Upper lobe of left lung (tissue), 6 donors: ENCODE measurements at regions not wholly inside any gene's neighbourhood (a gene's known extent, or its start where the extent isn't known, plus 50 kb on each side); places are given as distances from the start of the nearest gene placed in this dataset.
A peak's percentile ranks its signal among the peaks of the same experiment; 100 is the strongest.

Source experiments
- ATAC-seq, 2 donors: fragments of 200-7000 bp; cut with Tn5 transposase; one replicate each; pipeline ENCODE4 v1.9.1; 2022; ENCODE audit warnings: mild to moderate bottlenecking in 2 of 2, moderate library complexity in 2 of 2; ENCODE audit not compliant: low FRiP score in 2 of 2
- DNase-seq, 2 donors: peaks; one replicate each; pipeline ENCODE4 v3.0.0-alpha.2; 2019 to 2020
- H3K27ac ChIP-seq, 4 donors: fragments of 200-600 bp; sonication (generic); one replicate each; pipeline ENCODE4 v1.5.1; 2016 to 2019
- H3K27me3 ChIP-seq, 4 donors: fragments of 200-600 bp; sonication (generic); one replicate each; pipeline ENCODE4 v1.5.1; 2017 to 2019
- H3K36me3 ChIP-seq, 4 donors: fragments of 200-600 bp; sonication (generic); one replicate each; pipeline ENCODE4 v1.5.1; 2016 to 2019
- H3K4me1 ChIP-seq, 4 donors: fragments of 200-600 bp; sonication (generic); one replicate each; pipeline ENCODE4 v1.5.1; 2018 to 2019
- H3K4me3 ChIP-seq, 4 donors: fragments of 200-600 bp; sonication (generic); one replicate each; pipeline ENCODE4 v1.5.1; 2017 to 2019; ENCODE audit warnings: mild to moderate bottlenecking in 2 of 4, moderate library complexity in 1 of 4
- H3K9me3 ChIP-seq, 4 donors: fragments of 200-600 bp; sonication (generic); one replicate each; pipeline ENCODE4 v1.5.1; 2018 to 2019
- CTCF ChIP-seq, 6 experiments: fragments of 450-650 bp in 4 of 6; fragments of 200-600 bp in 2 of 6; sonication (generic) in 2 of 6; IDR thresholded peaks; one replicate each; pipeline ENCODE4 v1.5.1; 2016 to 2019; ENCODE audit warnings: antibody characterized with exemption in 6 of 6
- EP300 ChIP-seq, 4 donors: sonication (generic); formaldehyde crosslinking; IDR thresholded peaks; one replicate each; pipeline ENCODE4 v1.5.1; 2017; ENCODE audit warnings: antibody characterized with exemption in 4 of 4, control low read depth in 2 of 4
- POLR2A ChIP-seq, 4 donors: fragments of 450-650 bp; IDR thresholded peaks; one replicate each; pipeline ENCODE4 v1.5.1; 2016 to 2017; ENCODE audit warnings: antibody characterized with exemption in 4 of 4, mild to moderate bottlenecking in 2 of 4
- POLR2AphosphoS5 ChIP-seq, 2 donors: sonication (generic); formaldehyde crosslinking; IDR thresholded peaks; one replicate each; pipeline ENCODE4 v1.5.1; 2017; ENCODE audit warnings: antibody characterized with exemption in 2 of 2
- WGBS, 2 donors: methylation state at CpG; one replicate each; pipeline ENCODE4 v1.1.5; 2017 to 2018; 5-methylcytosine and 5-hydroxymethylcytosine counted together
- donor health status: DM: no; HTN: no; CAD: no; lungs with moderate emphysema.
- donor health status: DM: no; HTN: yes; CAD: no; lungs with severe emphysema.

DNA sequence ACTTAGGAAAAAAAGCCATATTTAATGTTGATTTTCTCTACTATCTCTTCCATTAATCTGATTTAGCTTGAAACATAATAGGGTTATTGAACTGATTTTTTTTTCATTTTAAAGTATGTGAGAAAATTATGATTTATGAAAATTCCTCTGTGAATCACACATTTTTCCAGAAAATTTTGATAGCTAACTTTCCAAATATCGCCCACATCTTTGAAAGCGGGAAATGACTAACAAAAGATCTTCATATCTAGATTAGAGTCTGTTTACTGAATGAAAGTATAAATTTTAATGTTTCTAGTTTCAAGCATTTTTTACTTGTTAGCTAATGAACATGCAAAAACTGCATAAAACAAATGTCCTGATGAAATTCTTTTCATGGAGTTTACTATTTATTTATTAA is 97.4 kb downstream of the POSTN start:
- no peak overlapping the region for H3K4me3 ChIP-seq
- ATAC-seq, result no peak
- DNase-seq, result no peak
- no peaks in the 10 kb centered on the region for H3K4me1 ChIP-seq
- no peak overlapping the region for H3K27ac ChIP-seq
- no peaks in the 10 kb centered on the region for H3K27me3 ChIP-seq
- 93% methylated on average over 2 of the region's 2 CpGs; no CpG with 5 or more reads in 1 of the 2 donors for WGBS, 2 donors
- H3K9me3 ChIP-seq, result no peaks in the 10 kb centered on the region
- TF ChIP-seq CTCF (IDR thresholded peaks at IDR 0.05) (no peak), POLR2A (IDR thresholded peaks at IDR 0.05) (no peak), POLR2AphosphoS5 (IDR thresholded peaks at IDR 0.05) (no peak), EP300 (IDR thresholded peaks at IDR 0.05) (no peak)
- H3K36me3 ChIP-seq, result no peaks in the 10 kb centered on the region

GRCh38 chr13:37495046-37495445 is 103.5 kb downstream of the POSTN start:
- TF ChIP-seq CTCF (IDR thresholded peaks at IDR 0.05), result no peak
- no peak for TF ChIP-seq EP300 (IDR thresholded peaks at IDR 0.05)
- no peak for TF ChIP-seq POLR2AphosphoS5 (IDR thresholded peaks at IDR 0.05)
- TF ChIP-seq POLR2A (IDR thresholded peaks at IDR 0.05), result no peak
- 47 to 58% methylated on average over 1 of the region's 1 CpG for WGBS, 2 donors
- ATAC-seq, result no peak
- H3K27me3 ChIP-seq, result no peaks in the 10 kb centered on the region
- DNase-seq, result no peak
- H3K4me1 ChIP-seq, result no peaks in the 10 kb centered on the region
- no peak overlapping the region for H3K4me3 ChIP-seq
- no peaks in the 10 kb centered on the region for H3K9me3 ChIP-seq
- H3K36me3 ChIP-seq, result no peaks in the 10 kb centered on the region
- no peak overlapping the region for H3K27ac ChIP-seq

DNA sequence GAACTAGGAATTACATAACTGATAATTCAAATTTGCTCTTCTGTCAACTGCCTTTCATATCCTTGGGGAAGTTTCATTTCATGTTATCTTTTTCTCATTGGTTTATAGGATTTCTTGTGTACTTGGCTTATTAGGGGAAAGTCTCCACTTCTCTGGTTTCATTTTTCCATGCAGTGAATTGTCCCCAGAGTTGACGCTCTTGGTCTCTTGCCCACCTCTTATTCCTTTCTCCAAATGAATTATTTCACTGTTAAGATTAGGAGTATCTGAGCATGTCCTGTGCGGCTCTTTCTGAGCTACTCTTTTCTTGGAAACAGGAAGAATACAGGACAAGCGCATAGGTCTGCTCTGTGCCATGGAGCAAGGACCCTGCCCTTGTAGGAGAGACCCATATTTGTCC is 104.8 kb downstream of the POSTN start:
- WGBS, 2 donors, result 90% methylated on average over 3 of the region's 3 CpGs
- no peak for TF ChIP-seq CTCF (IDR thresholded peaks at IDR 0.05)
- TF ChIP-seq POLR2A (IDR thresholded peaks at IDR 0.05), result no peak
- TF ChIP-seq POLR2AphosphoS5 (IDR thresholded peaks at IDR 0.05), result no peak
- TF ChIP-seq EP300 (IDR thresholded peaks at IDR 0.05), result no peak
- Histone ChIP-seq H3K4me3 (no peak overlapping the region), H3K9me3 (no peaks in the 10 kb centered on the region), H3K4me1 (no peaks in the 10 kb centered on the region), H3K27ac (no peak overlapping the region), H3K36me3 (no peaks in the 10 kb centered on the region), H3K27me3 (no peaks in the 10 kb centered on the region)
- DNase-seq, result no peak
- no peak for ATAC-seq

DNA sequence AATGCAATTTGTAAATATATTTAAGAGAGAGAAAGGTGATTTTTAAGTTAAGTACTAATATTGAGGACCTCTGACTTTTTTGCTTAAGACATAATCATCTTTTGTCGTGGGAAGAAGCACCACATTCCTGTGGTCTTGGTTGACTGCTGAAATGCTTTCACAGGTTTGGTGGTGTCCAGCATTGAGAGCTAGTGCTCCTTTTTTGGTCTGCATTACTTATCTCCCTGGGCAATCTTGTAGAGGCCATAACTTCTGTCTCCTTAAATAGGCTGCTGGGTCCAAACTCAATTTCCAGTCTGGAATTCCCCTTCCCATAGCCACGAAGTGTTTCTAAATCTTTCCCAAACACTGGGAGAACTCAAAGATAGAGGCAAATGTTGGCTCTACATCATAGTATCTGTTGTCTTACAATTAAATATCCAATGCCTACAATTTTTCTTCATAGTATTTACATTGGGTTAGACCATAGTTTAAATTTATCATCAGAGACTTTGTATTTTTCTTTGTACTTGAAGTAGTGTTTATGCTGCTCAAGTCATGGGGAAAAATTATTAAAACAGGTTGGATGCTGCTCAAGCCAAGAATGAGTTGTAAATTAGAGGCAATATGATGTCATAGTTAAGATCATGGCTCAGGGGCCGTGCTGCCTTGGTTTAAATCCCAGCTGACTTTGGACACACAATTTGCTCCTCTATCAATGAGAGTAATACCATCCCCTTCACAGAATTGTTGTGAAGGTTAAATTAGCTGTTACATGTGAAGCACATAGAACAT is 105.6 kb downstream of the POSTN start:
- no peak for DNase-seq
- Histone ChIP-seq H3K9me3 (no peaks in the 10 kb centered on the region), H3K27ac (no peak overlapping the region), H3K27me3 (no peaks in the 10 kb centered on the region), H3K4me1 (no peaks in the 10 kb centered on the region), H3K4me3 (no peak overlapping the region), H3K36me3 (no peaks in the 10 kb centered on the region)
- 59 to 62% methylated on average over 3 of the region's 3 CpGs for WGBS, 2 donors
- TF ChIP-seq EP300 (IDR thresholded peaks at IDR 0.05), result no peak
- TF ChIP-seq POLR2AphosphoS5 (IDR thresholded peaks at IDR 0.05), result no peak
- no peak for TF ChIP-seq POLR2A (IDR thresholded peaks at IDR 0.05)
- TF ChIP-seq CTCF (IDR thresholded peaks at IDR 0.05), result no peak
- ATAC-seq, result peak in 1 of 2 donors; percentile 56

DNA sequence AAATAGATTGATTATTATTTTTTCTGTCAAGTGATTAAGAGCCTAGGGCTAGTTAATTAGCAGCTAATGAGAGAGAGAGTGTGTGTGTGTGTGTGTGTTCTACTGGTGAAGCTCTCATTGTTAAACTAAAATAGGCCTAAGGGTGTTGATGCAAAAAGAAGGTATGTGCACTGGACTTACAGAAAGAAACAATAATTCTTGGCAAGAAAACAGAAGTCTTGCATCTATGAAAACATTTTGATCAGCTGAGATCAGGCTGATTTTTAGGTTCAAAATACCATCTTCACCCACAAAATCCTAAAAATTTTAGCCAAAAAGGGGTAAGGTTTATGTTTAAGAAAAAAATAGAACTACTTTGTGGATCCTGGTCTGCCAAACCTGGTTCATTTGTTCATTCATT is 106.5 kb downstream of the POSTN start:
- H3K36me3 ChIP-seq, result no peaks in the 10 kb centered on the region
- no peak for ATAC-seq
- H3K4me3 ChIP-seq, result no peak overlapping the region
- TF ChIP-seq EP300 (IDR thresholded peaks at IDR 0.05) (no peak), POLR2AphosphoS5 (IDR thresholded peaks at IDR 0.05) (no peak), CTCF (IDR thresholded peaks at IDR 0.05) (no peak), POLR2A (IDR thresholded peaks at IDR 0.05) (no peak)
- no peaks in the 10 kb centered on the region for H3K27me3 ChIP-seq
- no peak for DNase-seq
- H3K4me1 ChIP-seq, result no peaks in the 10 kb centered on the region
- H3K27ac ChIP-seq, result no peak overlapping the region
- no peaks in the 10 kb centered on the region for H3K9me3 ChIP-seq
